ENCODE measurements at regions not wholly inside any gene's neighbourhood (a gene's known extent, or its start where the extent isn't known, plus 50 kb on each side); places are given as distances from the start of the nearest gene placed in this dataset.

GRCh38 chr11:42571878-42572610 lies 739.8 kb upstream of the API5 start:
- Histone ChIP-seq H3K4me3 (ENCODE audit: insufficient read depth, low read depth, low read length) (no peak overlapping the region), H3K79me2 (ENCODE audit: insufficient read depth, low read length) (no peaks in the 10 kb centered on the region), H3K4me1 (ENCODE audit: insufficient read depth, low read length) (no peaks in the 10 kb centered on the region), H3K4me2 (ENCODE audit: low read length) (no peak overlapping the region), H3K36me3 (ENCODE audit: insufficient read depth, low read length) (no peaks in the 10 kb centered on the region), H3K9ac (ENCODE audit: low read length) (no peak overlapping the region), H3K9me3 (ENCODE audit: insufficient read depth, low read depth, low read length) (no peaks in the 10 kb centered on the region), H3K27ac (ENCODE audit: low read depth, low read length) (no peak overlapping the region), H4K20me1 (ENCODE audit: insufficient read depth, low read length) (no peaks in the 10 kb centered on the region), H3K27me3 (ENCODE audit: insufficient read depth, low read length) (no peaks in the 10 kb centered on the region), H2AFZ (ENCODE audit: low read depth, low read length) (no peak overlapping the region)
- H3K27me3 Mint-ChIP-seq (ENCODE audit: low read depth, unreplicated experiment), result no peaks in the 10 kb centered on the region
- DNase-seq (ENCODE audit: low read depth) (no peak), FAIRE-seq (no peak)
- no peaks in the 10 kb centered on the region for H3K9me3 Mint-ChIP-seq (ENCODE audit: unreplicated experiment)
- no peak overlapping the region for H3K4me3 Mint-ChIP-seq (ENCODE audit: unreplicated experiment)
- TF ChIP-seq CTCF (IDR thresholded peaks at IDR 0.05; ENCODE audit: insufficient read depth, low read depth, low read length) (no peak), EZH2 (IDR thresholded peaks at IDR 0.05; ENCODE audit: insufficient read depth, low read length) (no peak)
- no peaks in the 10 kb centered on the region for H3K4me1 Mint-ChIP-seq (ENCODE audit: low read depth, unreplicated experiment)
- no peaks in the 10 kb centered on the region for H3K36me3 Mint-ChIP-seq (ENCODE audit: low read depth, unreplicated experiment)
- H3K27ac Mint-ChIP-seq (ENCODE audit: unreplicated experiment), result no peak overlapping the region

- FAIRE-seq (no peak), DNase-seq (ENCODE audit: low read depth) (no peak)
- no peaks in the 10 kb centered on the region for H3K9me3 Mint-ChIP-seq (ENCODE audit: unreplicated experiment)
- Histone ChIP-seq H3K4me2 (ENCODE audit: low read length) (no peak overlapping the region), H3K9ac (ENCODE audit: low read length) (no peak overlapping the region), H3K27me3 (ENCODE audit: insufficient read depth, low read length) (no peaks in the 10 kb centered on the region), H3K4me1 (ENCODE audit: insufficient read depth, low read length) (no peaks in the 10 kb centered on the region), H3K36me3 (ENCODE audit: insufficient read depth, low read length) (no peaks in the 10 kb centered on the region), H4K20me1 (ENCODE audit: insufficient read depth, low read length) (no peaks in the 10 kb centered on the region), H3K9me3 (ENCODE audit: insufficient read depth, low read depth, low read length) (no peaks in the 10 kb centered on the region), H2AFZ (ENCODE audit: low read depth, low read length) (no peak overlapping the region), H3K27ac (ENCODE audit: low read depth, low read length) (no peak overlapping the region), H3K79me2 (ENCODE audit: insufficient read depth, low read length) (no peaks in the 10 kb centered on the region), H3K4me3 (ENCODE audit: insufficient read depth, low read depth, low read length) (no peak overlapping the region)
- no peaks in the 10 kb centered on the region for H3K27me3 Mint-ChIP-seq (ENCODE audit: low read depth, unreplicated experiment)
- no peaks in the 10 kb centered on the region for H3K4me1 Mint-ChIP-seq (ENCODE audit: low read depth, unreplicated experiment)
- no peak overlapping the region for H3K27ac Mint-ChIP-seq (ENCODE audit: unreplicated experiment)
- no peak overlapping the region for H3K4me3 Mint-ChIP-seq (ENCODE audit: unreplicated experiment)
- H3K36me3 Mint-ChIP-seq (ENCODE audit: low read depth, unreplicated experiment), result no peaks in the 10 kb centered on the region
- TF ChIP-seq EZH2 (IDR thresholded peaks at IDR 0.05; ENCODE audit: insufficient read depth, low read length) (no peak), CTCF (IDR thresholded peaks at IDR 0.05; ENCODE audit: insufficient read depth, low read depth, low read length) (no peak)
Observed at GRCh38 chr11:42576318-42576717, 735.5 kb upstream of the API5 start.

- Mint-ChIP-seq H3K27ac (ENCODE audit: unreplicated experiment) (no peak overlapping the region), H3K4me1 (ENCODE audit: low read depth, unreplicated experiment) (no peaks in the 10 kb centered on the region), H3K36me3 (ENCODE audit: low read depth, unreplicated experiment) (no peaks in the 10 kb centered on the region), H3K27me3 (ENCODE audit: low read depth, unreplicated experiment) (no peaks in the 10 kb centered on the region), H3K4me3 (ENCODE audit: unreplicated experiment) (no peak overlapping the region), H3K9me3 (ENCODE audit: unreplicated experiment) (no peaks in the 10 kb centered on the region)
- no peaks in the 10 kb centered on the region for H3K79me2 ChIP-seq (ENCODE audit: insufficient read depth, low read length)
- no peak overlapping the region for H3K4me2 ChIP-seq (ENCODE audit: low read length)
- DNase-seq (ENCODE audit: low read depth), result no peak
- H4K20me1 ChIP-seq (ENCODE audit: insufficient read depth, low read length), result no peaks in the 10 kb centered on the region
- no peak overlapping the region for H3K9ac ChIP-seq (ENCODE audit: low read length)
- no peaks in the 10 kb centered on the region for H3K4me1 ChIP-seq (ENCODE audit: insufficient read depth, low read length)
- no peaks in the 10 kb centered on the region for H3K27me3 ChIP-seq (ENCODE audit: insufficient read depth, low read length)
- no peak for TF ChIP-seq EZH2 (IDR thresholded peaks at IDR 0.05; ENCODE audit: insufficient read depth, low read length)
- TF ChIP-seq CTCF (IDR thresholded peaks at IDR 0.05; ENCODE audit: insufficient read depth, low read depth, low read length), result no peak
- no peaks in the 10 kb centered on the region for H3K36me3 ChIP-seq (ENCODE audit: insufficient read depth, low read length)
- H3K9me3 ChIP-seq (ENCODE audit: insufficient read depth, low read depth, low read length), result no peaks in the 10 kb centered on the region
- no peak overlapping the region for H3K27ac ChIP-seq (ENCODE audit: low read depth, low read length)
- H3K4me3 ChIP-seq (ENCODE audit: insufficient read depth, low read depth, low read length), result no peak overlapping the region
- FAIRE-seq, result no peak
- H2AFZ ChIP-seq (ENCODE audit: low read depth, low read length), result no peak overlapping the region
Observed at GRCh38 chr11:42589286-42589685, 722.5 kb upstream of the API5 start.
